ENCODE measurements at regions not wholly inside any gene's neighbourhood (a gene's known extent, or its start where the extent isn't known, plus 50 kb on each side); places are given as distances from the start of the nearest gene placed in this dataset.

DNA sequence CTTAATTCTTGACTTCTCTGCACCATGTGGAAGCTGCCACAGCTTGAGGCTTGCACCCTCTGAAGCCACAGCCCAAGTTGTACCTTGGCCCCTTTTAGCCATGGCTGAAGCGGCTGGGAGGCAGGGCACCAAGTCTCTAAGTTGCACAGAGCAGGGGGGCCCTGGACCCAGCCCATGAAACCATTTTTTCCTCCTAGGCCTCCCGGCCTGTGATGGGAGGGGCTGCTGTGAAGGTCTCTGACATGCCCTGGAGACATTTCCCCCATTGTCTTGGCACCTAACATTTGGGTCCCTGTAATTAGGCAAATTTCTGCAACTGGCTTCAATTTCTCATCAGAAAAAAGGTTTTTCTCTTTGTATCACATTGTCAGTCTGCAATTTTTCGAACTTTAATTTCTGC lies 92.8 kb upstream of the GALNT15 start:
- no peak overlapping the region for H3K27ac ChIP-seq (ENCODE audit: low read depth in 2 of 2, low read length in 2 of 2)
- DNase-seq, result no peak
- H3K4me1 ChIP-seq (ENCODE audit: control insufficient read depth in 2 of 3, insufficient read depth in 2 of 3, low read depth in 1 of 3, low read length in 3 of 3), result no peaks in the 10 kb centered on the region
- H3K4me3 ChIP-seq (ENCODE audit: low read length in 3 of 3), result no peak overlapping the region
- H3K27me3 ChIP-seq (ENCODE audit: control insufficient read depth, insufficient read depth, low read length), result no peaks in the 10 kb centered on the region
- no peak overlapping the region for H3K9ac ChIP-seq (ENCODE audit: low read length in 3 of 3)
- TF ChIP-seq, protein P1, sequence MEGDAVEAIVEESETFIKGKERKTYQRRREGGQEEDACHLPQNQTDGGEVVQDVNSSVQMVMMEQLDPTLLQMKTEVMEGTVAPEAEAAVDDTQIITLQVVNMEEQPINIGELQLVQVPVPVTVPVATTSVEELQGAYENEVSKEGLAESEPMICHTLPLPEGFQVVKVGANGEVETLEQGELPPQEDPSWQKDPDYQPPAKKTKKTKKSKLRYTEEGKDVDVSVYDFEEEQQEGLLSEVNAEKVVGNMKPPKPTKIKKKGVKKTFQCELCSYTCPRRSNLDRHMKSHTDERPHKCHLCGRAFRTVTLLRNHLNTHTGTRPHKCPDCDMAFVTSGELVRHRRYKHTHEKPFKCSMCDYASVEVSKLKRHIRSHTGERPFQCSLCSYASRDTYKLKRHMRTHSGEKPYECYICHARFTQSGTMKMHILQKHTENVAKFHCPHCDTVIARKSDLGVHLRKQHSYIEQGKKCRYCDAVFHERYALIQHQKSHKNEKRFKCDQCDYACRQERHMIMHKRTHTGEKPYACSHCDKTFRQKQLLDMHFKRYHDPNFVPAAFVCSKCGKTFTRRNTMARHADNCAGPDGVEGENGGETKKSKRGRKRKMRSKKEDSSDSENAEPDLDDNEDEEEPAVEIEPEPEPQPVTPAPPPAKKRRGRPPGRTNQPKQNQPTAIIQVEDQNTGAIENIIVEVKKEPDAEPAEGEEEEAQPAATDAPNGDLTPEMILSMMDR (IDR thresholded peaks at IDR 0.05; ENCODE audit: borderline replicate concordance, extremely low read depth, insufficient read depth), result no peak
- intact Hi-C loops (cut with DNase I), result no loop called here
- peaks cover 0 to 7% (median 2%) of the 10 kb centered on the region in 3 donors for H3K9me3 ChIP-seq (ENCODE audit: control insufficient read depth in 2 of 3, insufficient read depth in 1 of 3, low read length in 3 of 3)
- no peak for FAIRE-seq
- H3K36me3 ChIP-seq (ENCODE audit: control insufficient read depth in 2 of 3, insufficient read depth in 3 of 3, low read length in 3 of 3), result no peaks in the 10 kb centered on the region

DNA sequence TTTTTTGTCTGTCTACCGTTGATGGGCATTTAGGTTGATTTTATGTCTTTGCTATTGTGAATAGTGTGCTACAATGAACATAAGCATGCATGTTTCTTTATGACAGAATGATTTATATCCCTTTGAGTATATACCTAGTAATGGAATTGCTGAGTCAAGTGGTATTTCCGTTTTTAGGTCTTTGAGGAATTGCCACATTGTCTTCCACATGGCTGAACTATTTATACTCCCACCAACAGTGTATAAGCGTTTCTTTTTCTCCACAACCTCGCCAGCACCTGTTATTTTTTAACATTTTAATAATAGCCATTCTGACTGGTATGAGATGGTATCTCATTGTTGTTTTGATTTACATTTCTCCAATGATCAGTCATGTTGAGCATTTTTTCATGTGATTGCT lies 89.6 kb upstream of the GALNT15 start:
- Histone ChIP-seq H3K4me1 (ENCODE audit: control insufficient read depth in 2 of 3, insufficient read depth in 2 of 3, low read depth in 1 of 3, low read length in 3 of 3) (no peaks in the 10 kb centered on the region), H3K27ac (ENCODE audit: low read depth in 2 of 2, low read length in 2 of 2) (no peak overlapping the region), H3K9me3 (ENCODE audit: control insufficient read depth in 2 of 3, insufficient read depth in 1 of 3, low read length in 3 of 3) (peaks cover 0 to 7% (median 2%) of the 10 kb centered on the region in 3 donors), H3K9ac (ENCODE audit: low read length in 3 of 3) (no peak overlapping the region), H3K4me3 (ENCODE audit: low read length in 3 of 3) (no peak overlapping the region), H3K36me3 (ENCODE audit: control insufficient read depth in 2 of 3, insufficient read depth in 3 of 3, low read length in 3 of 3) (no peaks in the 10 kb centered on the region), H3K27me3 (ENCODE audit: control insufficient read depth, insufficient read depth, low read length) (no peaks in the 10 kb centered on the region)
- no peak for DNase-seq
- no peak for FAIRE-seq
- TF ChIP-seq, protein P1 (IDR thresholded peaks at IDR 0.05; ENCODE audit: borderline replicate concordance, extremely low read depth, insufficient read depth), result no peak
- intact Hi-C loops (cut with DNase I), result no loop called here

DNA sequence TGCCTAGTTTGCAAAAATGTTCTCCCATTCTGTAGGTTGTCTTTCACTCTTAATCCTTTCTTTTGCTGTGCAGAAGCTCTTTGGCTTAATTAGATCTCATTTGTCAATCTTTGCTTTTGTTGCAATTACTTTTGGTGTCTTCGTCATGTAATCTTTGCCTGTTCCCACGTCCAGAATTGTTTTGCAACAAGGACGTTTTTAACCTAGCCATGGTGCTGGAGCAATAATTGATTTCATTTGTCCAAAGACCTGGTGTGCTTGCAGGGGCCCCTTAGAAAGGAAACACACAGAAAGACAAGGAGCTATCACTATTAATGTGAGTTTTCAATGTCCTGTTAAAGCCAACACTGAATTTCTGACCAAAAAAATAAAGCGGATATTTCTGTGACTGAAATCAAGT lies 89.1 kb upstream of the GALNT15 start:
- FAIRE-seq (no peak), DNase-seq (no peak)
- Histone ChIP-seq H3K27me3 (ENCODE audit: control insufficient read depth, insufficient read depth, low read length) (no peaks in the 10 kb centered on the region), H3K9ac (ENCODE audit: low read length in 3 of 3) (no peak overlapping the region), H3K36me3 (ENCODE audit: control insufficient read depth in 2 of 3, insufficient read depth in 3 of 3, low read length in 3 of 3) (no peaks in the 10 kb centered on the region), H3K4me1 (ENCODE audit: control insufficient read depth in 2 of 3, insufficient read depth in 2 of 3, low read depth in 1 of 3, low read length in 3 of 3) (no peaks in the 10 kb centered on the region), H3K27ac (ENCODE audit: low read depth in 2 of 2, low read length in 2 of 2) (no peak overlapping the region), H3K4me3 (ENCODE audit: low read length in 3 of 3) (no peak overlapping the region), H3K9me3 (ENCODE audit: control insufficient read depth in 2 of 3, insufficient read depth in 1 of 3, low read length in 3 of 3) (peaks cover 0 to 7% (median 2%) of the 10 kb centered on the region in 3 donors)
- intact Hi-C loops (cut with DNase I), result no loop called here
- TF ChIP-seq, protein P1 (IDR thresholded peaks at IDR 0.05; ENCODE audit: borderline replicate concordance, extremely low read depth, insufficient read depth), result no peak

Measured in kidney (tissue), 13 donors.